ENCODE measurements at regions not wholly inside any gene's neighbourhood (a gene's known extent, or its start where the extent isn't known, plus 50 kb on each side); places are given as distances from the start of the nearest gene placed in this dataset.

- H3K27me3 ChIP-seq (ENCODE audit: control insufficient read depth in 5 of 5, insufficient read depth in 4 of 5, low read length in 5 of 5): peaks cover 0 to 5% (median 2%) of the 10 kb centered on the region in 5 donors
- H3K9ac ChIP-seq (ENCODE audit: low read length in 5 of 5): no peak overlapping the region
- no peaks in the 10 kb centered on the region for H3K36me3 ChIP-seq (ENCODE audit: control insufficient read depth in 5 of 5, insufficient read depth in 5 of 5, low read length in 5 of 5)
- H3K4me1 ChIP-seq (ENCODE audit: control insufficient read depth in 5 of 5, insufficient read depth in 5 of 5, low read length in 5 of 5): no peaks in the 10 kb centered on the region
- no peak overlapping the region for H3K27ac ChIP-seq (ENCODE audit: low read depth, low read length)
- H3K4me3 ChIP-seq (ENCODE audit: low read depth in 1 of 5, low read length in 5 of 5): no peak overlapping the region
- peaks cover 0 to 5% (median 2%) of the 10 kb centered on the region in 5 donors for H3K9me3 ChIP-seq (ENCODE audit: control insufficient read depth in 5 of 5, low read length in 5 of 5)
Observed at GRCh38 chrX:799808-800207, 169.2 kb downstream of the SHOX start.

GRCh38 chrX:794311-794710 lies 163.7 kb downstream of the SHOX start:
- H3K4me1 ChIP-seq (ENCODE audit: control insufficient read depth in 5 of 5, insufficient read depth in 5 of 5, low read length in 5 of 5): no peaks in the 10 kb centered on the region
- H3K4me3 ChIP-seq (ENCODE audit: low read depth in 1 of 5, low read length in 5 of 5): no peak overlapping the region
- H3K36me3 ChIP-seq (ENCODE audit: control insufficient read depth in 5 of 5, insufficient read depth in 5 of 5, low read length in 5 of 5): no peaks in the 10 kb centered on the region
- H3K27me3 ChIP-seq (ENCODE audit: control insufficient read depth in 5 of 5, insufficient read depth in 4 of 5, low read length in 5 of 5): peaks cover 9 to 23% (median 15%) of the 10 kb centered on the region in 5 donors
- peaks cover 0 to 7% (median 6%) of the 10 kb centered on the region in 5 donors for H3K9me3 ChIP-seq (ENCODE audit: control insufficient read depth in 5 of 5, low read length in 5 of 5)
- no peak overlapping the region for H3K9ac ChIP-seq (ENCODE audit: low read length in 5 of 5)
- no peak overlapping the region for H3K27ac ChIP-seq (ENCODE audit: low read depth, low read length)

GRCh38 chrX:793216-793770 lies 162.7 kb downstream of the SHOX start:
- Histone ChIP-seq H3K36me3 (ENCODE audit: control insufficient read depth in 5 of 5, insufficient read depth in 5 of 5, low read length in 5 of 5) (no peaks in the 10 kb centered on the region), H3K4me1 (ENCODE audit: control insufficient read depth in 5 of 5, insufficient read depth in 5 of 5, low read length in 5 of 5) (no peaks in the 10 kb centered on the region), H3K9me3 (ENCODE audit: control insufficient read depth in 5 of 5, low read length in 5 of 5) (peaks cover 0 to 7% (median 6%) of the 10 kb centered on the region in 5 donors), H3K9ac (ENCODE audit: low read length in 5 of 5) (no peak overlapping the region), H3K27me3 (ENCODE audit: control insufficient read depth in 5 of 5, insufficient read depth in 4 of 5, low read length in 5 of 5) (peaks cover 9 to 25% (median 15%) of the 10 kb centered on the region in 5 donors), H3K27ac (ENCODE audit: low read depth, low read length) (no peak overlapping the region), H3K4me3 (ENCODE audit: low read depth in 1 of 5, low read length in 5 of 5) (no peak overlapping the region)

- no peak overlapping the region for H3K9ac ChIP-seq (ENCODE audit: low read length in 5 of 5)
- H3K4me1 ChIP-seq (ENCODE audit: control insufficient read depth in 5 of 5, insufficient read depth in 5 of 5, low read length in 5 of 5): no peaks in the 10 kb centered on the region
- H3K27me3 ChIP-seq (ENCODE audit: control insufficient read depth in 5 of 5, insufficient read depth in 4 of 5, low read length in 5 of 5): peaks cover 9 to 25% (median 15%) of the 10 kb centered on the region in 5 donors
- no peaks in the 10 kb centered on the region for H3K36me3 ChIP-seq (ENCODE audit: control insufficient read depth in 5 of 5, insufficient read depth in 5 of 5, low read length in 5 of 5)
- H3K4me3 ChIP-seq (ENCODE audit: low read depth in 1 of 5, low read length in 5 of 5): no peak overlapping the region
- H3K27ac ChIP-seq (ENCODE audit: low read depth, low read length): no peak overlapping the region
- peaks cover 0 to 7% (median 6%) of the 10 kb centered on the region in 5 donors for H3K9me3 ChIP-seq (ENCODE audit: control insufficient read depth in 5 of 5, low read length in 5 of 5)
Observed at GRCh38 chrX:791479-792034, 161.0 kb downstream of the SHOX start.

GRCh38 chrX:790783-791360 lies 160.3 kb downstream of the SHOX start:
- Histone ChIP-seq H3K27me3 (ENCODE audit: control insufficient read depth in 5 of 5, insufficient read depth in 4 of 5, low read length in 5 of 5) (peaks cover 9 to 25% (median 15%) of the 10 kb centered on the region in 5 donors), H3K36me3 (ENCODE audit: control insufficient read depth in 5 of 5, insufficient read depth in 5 of 5, low read length in 5 of 5) (no peaks in the 10 kb centered on the region), H3K4me3 (ENCODE audit: low read depth in 1 of 5, low read length in 5 of 5) (no peak overlapping the region), H3K27ac (ENCODE audit: low read depth, low read length) (no peak overlapping the region), H3K9me3 (ENCODE audit: control insufficient read depth in 5 of 5, low read length in 5 of 5) (peaks cover 0 to 7% (median 6%) of the 10 kb centered on the region in 5 donors), H3K4me1 (ENCODE audit: control insufficient read depth in 5 of 5, insufficient read depth in 5 of 5, low read length in 5 of 5) (no peaks in the 10 kb centered on the region), H3K9ac (ENCODE audit: low read length in 5 of 5) (no peak overlapping the region)

DNA sequence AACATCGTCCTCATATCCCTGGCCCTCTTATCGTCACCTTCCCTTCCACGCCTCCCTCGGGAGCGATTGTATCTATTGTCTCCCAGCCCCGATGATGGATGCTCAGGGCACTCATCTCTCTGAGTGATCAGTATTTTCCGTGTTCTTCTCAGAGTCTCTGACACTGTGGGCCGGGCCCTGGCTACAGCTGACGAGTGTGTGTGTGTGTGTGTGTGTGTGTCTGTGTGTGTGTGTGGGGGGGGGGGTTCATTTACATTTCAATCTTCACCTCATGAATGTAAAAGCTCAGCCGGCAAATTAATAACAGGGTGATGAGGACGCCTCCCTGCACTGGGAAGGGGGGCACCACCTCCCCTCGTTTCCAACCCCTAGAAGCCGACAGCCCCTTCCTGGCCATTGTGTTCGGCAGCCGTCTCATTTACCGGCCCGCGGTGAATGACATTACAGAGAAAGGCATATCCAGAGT lies 159.5 kb downstream of the SHOX start:
- Histone ChIP-seq H3K9ac (ENCODE audit: low read length in 5 of 5) (no peak overlapping the region), H3K36me3 (ENCODE audit: control insufficient read depth in 5 of 5, insufficient read depth in 5 of 5, low read length in 5 of 5) (no peaks in the 10 kb centered on the region), H3K4me1 (ENCODE audit: control insufficient read depth in 5 of 5, insufficient read depth in 5 of 5, low read length in 5 of 5) (no peaks in the 10 kb centered on the region), H3K4me3 (ENCODE audit: low read depth in 1 of 5, low read length in 5 of 5) (no peak overlapping the region), H3K9me3 (ENCODE audit: control insufficient read depth in 5 of 5, low read length in 5 of 5) (peaks cover 0 to 7% (median 6%) of the 10 kb centered on the region in 5 donors), H3K27me3 (ENCODE audit: control insufficient read depth in 5 of 5, insufficient read depth in 4 of 5, low read length in 5 of 5) (peaks cover 9 to 25% (median 15%) of the 10 kb centered on the region in 5 donors), H3K27ac (ENCODE audit: low read depth, low read length) (no peak overlapping the region)

- Histone ChIP-seq H3K4me3 (ENCODE audit: low read depth in 1 of 5, low read length in 5 of 5) (no peak overlapping the region), H3K9me3 (ENCODE audit: control insufficient read depth in 5 of 5, low read length in 5 of 5) (peaks cover 0 to 7% (median 6%) of the 10 kb centered on the region in 5 donors), H3K27ac (ENCODE audit: low read depth, low read length) (no peak overlapping the region), H3K9ac (ENCODE audit: low read length in 5 of 5) (no peak overlapping the region), H3K36me3 (ENCODE audit: control insufficient read depth in 5 of 5, insufficient read depth in 5 of 5, low read length in 5 of 5) (no peaks in the 10 kb centered on the region), H3K27me3 (ENCODE audit: control insufficient read depth in 5 of 5, insufficient read depth in 4 of 5, low read length in 5 of 5) (peaks cover 9 to 29% (median 14%) of the 10 kb centered on the region in 5 donors), H3K4me1 (ENCODE audit: control insufficient read depth in 5 of 5, insufficient read depth in 5 of 5, low read length in 5 of 5) (no peaks in the 10 kb centered on the region)
Observed at GRCh38 chrX:789096-789495, 158.5 kb downstream of the SHOX start.

- no peaks in the 10 kb centered on the region for H3K36me3 ChIP-seq (ENCODE audit: control insufficient read depth in 5 of 5, insufficient read depth in 5 of 5, low read length in 5 of 5)
- H3K9ac ChIP-seq (ENCODE audit: low read length in 5 of 5): no peak overlapping the region
- no peaks in the 10 kb centered on the region for H3K9me3 ChIP-seq (ENCODE audit: control insufficient read depth in 5 of 5, low read length in 5 of 5)
- no peak overlapping the region for H3K27ac ChIP-seq (ENCODE audit: low read depth, low read length)
- no peaks in the 10 kb centered on the region for H3K4me1 ChIP-seq (ENCODE audit: control insufficient read depth in 5 of 5, insufficient read depth in 5 of 5, low read length in 5 of 5)
- peaks cover 11 to 25% (median 14%) of the 10 kb centered on the region in 5 donors for H3K27me3 ChIP-seq (ENCODE audit: control insufficient read depth in 5 of 5, insufficient read depth in 4 of 5, low read length in 5 of 5)
- H3K4me3 ChIP-seq (ENCODE audit: low read depth in 1 of 5, low read length in 5 of 5): no peak overlapping the region
Observed at GRCh38 chrX:786441-786881, 155.9 kb downstream of the SHOX start.

DNA sequence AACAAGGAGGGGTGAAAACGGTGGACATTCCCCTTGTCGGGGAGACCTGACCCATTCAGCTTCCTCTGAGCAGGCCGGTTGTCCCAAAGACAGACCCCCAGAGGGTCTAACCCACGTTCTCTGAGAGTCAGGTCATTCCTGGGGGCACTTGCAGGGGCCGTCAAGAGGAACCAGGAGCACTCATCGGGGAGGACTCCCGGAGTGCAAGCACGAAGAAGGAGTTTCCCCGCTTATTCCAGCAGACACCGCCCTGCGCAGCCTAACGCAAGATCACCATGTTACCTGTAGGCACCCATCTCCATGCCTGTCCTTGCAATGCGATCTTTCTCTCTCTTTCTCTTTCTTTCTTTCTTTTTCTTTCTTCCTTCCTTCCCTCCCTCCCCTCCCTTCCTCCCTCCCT lies 154.2 kb downstream of the SHOX start:
- H3K4me1 ChIP-seq (ENCODE audit: control insufficient read depth in 5 of 5, insufficient read depth in 5 of 5, low read length in 5 of 5): no peaks in the 10 kb centered on the region
- no peaks in the 10 kb centered on the region for H3K36me3 ChIP-seq (ENCODE audit: control insufficient read depth in 5 of 5, insufficient read depth in 5 of 5, low read length in 5 of 5)
- H3K27ac ChIP-seq (ENCODE audit: low read depth, low read length): no peak overlapping the region
- no peaks in the 10 kb centered on the region for H3K9me3 ChIP-seq (ENCODE audit: control insufficient read depth in 5 of 5, low read length in 5 of 5)
- no peak overlapping the region for H3K9ac ChIP-seq (ENCODE audit: low read length in 5 of 5)
- H3K27me3 ChIP-seq (ENCODE audit: control insufficient read depth in 5 of 5, insufficient read depth in 4 of 5, low read length in 5 of 5): peaks cover under 1 to 10% (median 5%) of the 10 kb centered on the region in 5 donors
- no peak overlapping the region for H3K4me3 ChIP-seq (ENCODE audit: low read depth in 1 of 5, low read length in 5 of 5)

All from subcutaneous abdominal adipose tissue (tissue), 5 donors.